H9 (cell line): ENCODE measurements at regions not wholly inside any gene's neighbourhood (a gene's known extent, or its start where the extent isn't known, plus 50 kb on each side); places are given as distances from the start of the nearest gene placed in this dataset.

Experiments
- DNase-seq: peaks from one replicate; pipeline ENCODE4 v3.0.0-alpha.2; 2017
- H2AFZ ChIP-seq: one replicate; pipeline ENCODE4 v1.6.1; 2013; ENCODE audit warnings: mild to moderate bottlenecking, low read length, control low read depth, moderate library complexity
- H2AK5ac ChIP-seq: 2 replicates; pipeline ENCODE4 v1.6.1; 2013; ENCODE audit warnings: low read length, control low read depth, mixed read lengths; ENCODE audit not compliant: insufficient read length
- H2BK120ac ChIP-seq: one replicate; pipeline ENCODE4 v1.6.1; 2013; ENCODE audit warnings: low read depth, mild to moderate bottlenecking, low read length, control low read depth, inconsistent platforms; ENCODE audit not compliant: poor library complexity, severe bottlenecking
- H2BK12ac ChIP-seq: 2 replicates; pipeline ENCODE4 v1.6.1; 2013; ENCODE audit warnings: low read length, control low read depth, mixed read lengths, low read depth; ENCODE audit not compliant: insufficient read length
- H2BK15ac ChIP-seq: 2 replicates; pipeline ENCODE4 v1.6.1; 2013; ENCODE audit warnings: low read depth, low read length, control low read depth
- H2BK20ac ChIP-seq: one replicate; pipeline ENCODE4 v1.6.1; 2013; ENCODE audit warnings: low read depth, mild to moderate bottlenecking, low read length, control low read depth, inconsistent platforms; ENCODE audit not compliant: poor library complexity, severe bottlenecking
- H2BK5ac ChIP-seq: 2 replicates; pipeline ENCODE4 v1.6.1; 2013; ENCODE audit warnings: low read length, control low read depth, mixed read lengths; ENCODE audit not compliant: insufficient read length
- H3K14ac ChIP-seq: 2 replicates; pipeline ENCODE4 v1.6.1; 2013; ENCODE audit warnings: low read length, control low read depth; ENCODE audit not compliant: insufficient read depth
- H3K18ac ChIP-seq: 2 replicates; pipeline ENCODE4 v1.6.1; 2013; ENCODE audit warnings: low read depth, mild to moderate bottlenecking, mixed read lengths, low read length, control low read depth; ENCODE audit not compliant: insufficient read length
- H3K23ac ChIP-seq: 2 replicates; pipeline ENCODE4 v1.6.1; 2013; ENCODE audit warnings: low read length, control low read depth, mixed read lengths, low read depth; ENCODE audit not compliant: insufficient read length
- H3K23me2 ChIP-seq: 2 replicates; pipeline ENCODE4 v1.6.1; 2013; ENCODE audit warnings: low read depth, mild to moderate bottlenecking, mixed read lengths, low read length, control low read depth; ENCODE audit not compliant: insufficient read length, poor library complexity, severe bottlenecking
- H3K27ac ChIP-seq: 2 replicates; pipeline ENCODE4 v1.5.1; 2013; ENCODE audit warnings: low read length, control low read depth, mixed read lengths, low read depth; ENCODE audit not compliant: insufficient read length
- H3K27me3 ChIP-seq: 2 replicates; pipeline ENCODE4 v1.6.1; 2013; ENCODE audit warnings: low read length, control low read depth, inconsistent platforms; ENCODE audit not compliant: insufficient read depth
- H3K4ac ChIP-seq: 2 replicates; pipeline ENCODE4 v1.6.1; 2013; ENCODE audit warnings: low read depth, mild to moderate bottlenecking, control low read depth, inconsistent platforms, low read length, moderate library complexity
- H3K4me1 ChIP-seq: 2 replicates; pipeline ENCODE4 v1.6.1; 2013; ENCODE audit warnings: low read length, control low read depth, inconsistent platforms; ENCODE audit not compliant: insufficient read depth
- H3K4me2 ChIP-seq: 2 replicates; pipeline ENCODE4 v1.6.1; 2013; ENCODE audit warnings: low read length, control low read depth, mixed read lengths; ENCODE audit not compliant: insufficient read length, insufficient read depth
- H3K56ac ChIP-seq: 2 replicates; pipeline ENCODE4 v1.6.1; 2013; ENCODE audit warnings: low read depth, mild to moderate bottlenecking, mixed read lengths, low read length, control low read depth; ENCODE audit not compliant: insufficient read length
- H3K79me1 ChIP-seq: 2 replicates; pipeline ENCODE4 v1.6.1; 2013; ENCODE audit warnings: low read depth, mild to moderate bottlenecking, moderate library complexity, low read length, control low read depth, inconsistent platforms; ENCODE audit not compliant: insufficient read depth, poor library complexity, severe bottlenecking
- H3K79me2 ChIP-seq: 2 replicates; pipeline ENCODE4 v1.6.1; 2013; ENCODE audit warnings: low read length, control low read depth, inconsistent platforms; ENCODE audit not compliant: insufficient read depth
- H3K9ac ChIP-seq: 2 replicates; pipeline ENCODE4 v1.6.1; 2013; ENCODE audit warnings: low read length, control low read depth, mixed read lengths; ENCODE audit not compliant: insufficient read length; ENCODE audit errors: extremely low read depth
- H3K9me3 ChIP-seq: one replicate; pipeline ENCODE4 v1.6.1; 2013; ENCODE audit warnings: low read depth, low read length, inconsistent platforms; ENCODE audit not compliant: control insufficient read depth
- H3T11ph ChIP-seq: one replicate; pipeline ENCODE4 v1.6.1; 2013; ENCODE audit warnings: mild to moderate bottlenecking, low read length, control low read depth, inconsistent platforms
- H4K20me1 ChIP-seq: one replicate; pipeline ENCODE4 v1.6.1; 2013; ENCODE audit not compliant: control insufficient read depth, insufficient read length, insufficient read depth
- H4K5ac ChIP-seq: 2 replicates; pipeline ENCODE4 v1.6.1; 2013; ENCODE audit warnings: low read depth, mild to moderate bottlenecking, mixed read lengths, low read length, control low read depth; ENCODE audit not compliant: insufficient read length
- H4K8ac ChIP-seq: replicated peaks from 2 replicates; pipeline ENCODE4 v1.6.1; 2013; ENCODE audit warnings: low read length, control low read depth, mixed read lengths, low read depth; ENCODE audit not compliant: insufficient read length
- H4K91ac ChIP-seq: 2 replicates; pipeline ENCODE4 v1.6.1; 2013; ENCODE audit warnings: low read depth, mild to moderate bottlenecking, moderate library complexity, mixed read lengths, low read length, control low read depth; ENCODE audit not compliant: insufficient read length
- H3K27ac Mint-ChIP-seq, 3 experiments: 2 replicates in 2 of 3; 3 replicates in 1 of 3; pipeline ENCODE4 v1.8.0; 2020 to 2021; ENCODE audit warnings: mixed read lengths in 3 of 3, mild to moderate bottlenecking in 1 of 3, moderate library complexity in 1 of 3
- H3K27me3 Mint-ChIP-seq: 2 replicates; pipeline ENCODE4 v1.8.0; 2021; ENCODE audit warnings: low read depth, mild to moderate bottlenecking, moderate library complexity, mixed read lengths
- H3K36me3 Mint-ChIP-seq, 3 experiments: 2 replicates in 2 of 3; 3 replicates in 1 of 3; pipeline ENCODE4 v1.8.0; 2020 to 2021; ENCODE audit warnings: low read depth in 3 of 3, mixed read lengths in 3 of 3; ENCODE audit not compliant: insufficient read depth in 1 of 3
- H3K4me1 Mint-ChIP-seq, 2 experiments: 2 replicates each; pipeline ENCODE4 v1.8.0; 2020; ENCODE audit warnings: mixed read lengths in 2 of 2
- H3K4me3 Mint-ChIP-seq, 2 experiments: 2 replicates in 1 of 2; 3 replicates in 1 of 2; pipeline ENCODE4 v1.8.0; 2020 to 2021; ENCODE audit warnings: mild to moderate bottlenecking in 2 of 2, mixed read lengths in 2 of 2, moderate library complexity in 1 of 2
- H3K9me3 Mint-ChIP-seq, 2 experiments: 2 replicates in 1 of 2; 3 replicates in 1 of 2; pipeline ENCODE4 v1.8.0; 2020; ENCODE audit warnings: mild to moderate bottlenecking in 2 of 2, mixed read lengths in 2 of 2, moderate library complexity in 1 of 2
- CTCF ChIP-seq: fragments of 200-600 bp; sonication (generic); conservative IDR thresholded peaks from 3 replicates; pipeline ENCODE4 v1.8.0; 2021; ENCODE audit warnings: antibody characterized with exemption, mild to moderate bottlenecking

GRCh38 chr9:11335011-11335410, 722.2 kb upstream of the PTPRD start:
- H3K79me1 ChIP-seq = no peaks in the 10 kb centered on the region
- H4K5ac ChIP-seq = no peak overlapping the region
- no peak overlapping the region for H3K27ac Mint-ChIP-seq
- peaks cover 0 to 4% (median 0%) of the 10 kb centered on the region in 3 experiments; a peak in 1 of 7 replicates for H3K36me3 Mint-ChIP-seq
- H3K23me2 ChIP-seq = no peaks in the 10 kb centered on the region
- no peak overlapping the region for H3K14ac ChIP-seq
- H3K79me2 ChIP-seq = no peaks in the 10 kb centered on the region
- no peak overlapping the region for H4K91ac ChIP-seq
- no peaks in the 10 kb centered on the region for H3K4me1 ChIP-seq
- H3K27ac ChIP-seq = no peak overlapping the region
- H3K23ac ChIP-seq = no peak overlapping the region
- no peak overlapping the region for H2BK120ac ChIP-seq
- no peak overlapping the region for H2BK15ac ChIP-seq
- no peak overlapping the region for H2AK5ac ChIP-seq
- H3K9ac ChIP-seq = no peak overlapping the region
- no peaks in the 10 kb centered on the region for H4K20me1 ChIP-seq
- no peak overlapping the region for H3K56ac ChIP-seq
- H2AFZ ChIP-seq = no peak overlapping the region
- H3K18ac ChIP-seq = no peak overlapping the region
- H3K9me3 ChIP-seq = no peaks in the 10 kb centered on the region
- H3K4me1 Mint-ChIP-seq = no peaks in the 10 kb centered on the region
- no peak overlapping the region for H3K4ac ChIP-seq
- H3K4me2 ChIP-seq = no peak overlapping the region
- DNase-seq = no peak
- H3K4me3 Mint-ChIP-seq = no peak overlapping the region
- H3K9me3 Mint-ChIP-seq = no peaks in the 10 kb centered on the region; a peak in 1 of 5 replicates
- no peak for TF ChIP-seq CTCF
- no peak overlapping the region for H2BK12ac ChIP-seq
- H2BK5ac ChIP-seq = no peak overlapping the region
- H2BK20ac ChIP-seq = no peak overlapping the region
- no peak overlapping the region for H3T11ph ChIP-seq
- no peaks in the 10 kb centered on the region for H3K27me3 ChIP-seq
- H3K27me3 Mint-ChIP-seq = no peaks in the 10 kb centered on the region
- H4K8ac ChIP-seq = no peak overlapping the region
